Immature natural killer cell (primary cell): ENCODE measurements at regions not wholly inside any gene's neighbourhood (a gene's known extent, or its start where the extent isn't known, plus 50 kb on each side); places are given as distances from the start of the nearest gene placed in this dataset.

Experiments
- DNase-seq, 3 donors: peaks; one replicate each; pipeline ENCODE4 v3.0.0; 2022; ENCODE audit warnings: mixed read lengths in 1 of 3
- H3K27ac Mint-ChIP-seq, 6 donors: one replicate each; pipeline ENCODE4 v1.8.0; 2020; ENCODE audit warnings: mixed read lengths in 6 of 6, mild to moderate bottlenecking in 5 of 6, inconsistent platforms in 4 of 6, moderate library complexity in 3 of 6
- H3K27me3 Mint-ChIP-seq, 3 donors: one replicate each; pipeline ENCODE4 v1.8.0; 2020 to 2021; ENCODE audit warnings: low read depth in 3 of 3, mild to moderate bottlenecking in 3 of 3, mixed read lengths in 3 of 3, moderate library complexity in 3 of 3, inconsistent platforms in 1 of 3
- H3K36me3 Mint-ChIP-seq, 3 donors: one replicate each; pipeline ENCODE4 v1.8.0; 2020; ENCODE audit warnings: mixed read lengths in 3 of 3, inconsistent platforms in 2 of 3, mild to moderate bottlenecking in 2 of 3
- H3K4me1 Mint-ChIP-seq, 2 donors: one replicate each; pipeline ENCODE4 v1.8.0; 2020; ENCODE audit warnings: inconsistent platforms in 2 of 2, mild to moderate bottlenecking in 2 of 2, mixed read lengths in 2 of 2, moderate library complexity in 1 of 2
- H3K4me3 Mint-ChIP-seq, 5 donors: one replicate each; pipeline ENCODE4 v1.8.0; 2020; ENCODE audit warnings: mild to moderate bottlenecking in 5 of 5, mixed read lengths in 5 of 5, inconsistent platforms in 3 of 5, moderate library complexity in 3 of 5
- H3K9me3 Mint-ChIP-seq, 6 donors: one replicate each; pipeline ENCODE4 v1.8.0; 2020; ENCODE audit warnings: mild to moderate bottlenecking in 6 of 6, mixed read lengths in 6 of 6, inconsistent platforms in 4 of 6, moderate library complexity in 3 of 6

- no peak for DNase-seq
- Mint-ChIP-seq H3K36me3 (no peaks in the 10 kb centered on the region), H3K27ac (no peak overlapping the region), H3K27me3 (peaks cover 9 to 18% (median 17%) of the 10 kb centered on the region in 3 donors), H3K4me1 (no peaks in the 10 kb centered on the region), H3K4me3 (peak overlapping the region in 3 of 5 donors; percentile 32 to 55 (median 53)), H3K9me3 (no peaks in the 10 kb centered on the region)
Observed at GRCh38 chr16:85171004-85171758, 58.9 kb upstream of the CIBAR2 start.

GRCh38 chr16:85171759-85172454 is 59.6 kb upstream of the CIBAR2 start:
- H3K4me1 Mint-ChIP-seq = no peaks in the 10 kb centered on the region
- no peak for DNase-seq
- H3K4me3 Mint-ChIP-seq = peak overlapping the region in 2 of 5 donors; percentile 13 to 15
- no peaks in the 10 kb centered on the region for H3K9me3 Mint-ChIP-seq
- no peaks in the 10 kb centered on the region for H3K36me3 Mint-ChIP-seq
- H3K27ac Mint-ChIP-seq = no peak overlapping the region
- peaks cover 9 to 17% (median 14%) of the 10 kb centered on the region in 3 donors for H3K27me3 Mint-ChIP-seq

DNA sequence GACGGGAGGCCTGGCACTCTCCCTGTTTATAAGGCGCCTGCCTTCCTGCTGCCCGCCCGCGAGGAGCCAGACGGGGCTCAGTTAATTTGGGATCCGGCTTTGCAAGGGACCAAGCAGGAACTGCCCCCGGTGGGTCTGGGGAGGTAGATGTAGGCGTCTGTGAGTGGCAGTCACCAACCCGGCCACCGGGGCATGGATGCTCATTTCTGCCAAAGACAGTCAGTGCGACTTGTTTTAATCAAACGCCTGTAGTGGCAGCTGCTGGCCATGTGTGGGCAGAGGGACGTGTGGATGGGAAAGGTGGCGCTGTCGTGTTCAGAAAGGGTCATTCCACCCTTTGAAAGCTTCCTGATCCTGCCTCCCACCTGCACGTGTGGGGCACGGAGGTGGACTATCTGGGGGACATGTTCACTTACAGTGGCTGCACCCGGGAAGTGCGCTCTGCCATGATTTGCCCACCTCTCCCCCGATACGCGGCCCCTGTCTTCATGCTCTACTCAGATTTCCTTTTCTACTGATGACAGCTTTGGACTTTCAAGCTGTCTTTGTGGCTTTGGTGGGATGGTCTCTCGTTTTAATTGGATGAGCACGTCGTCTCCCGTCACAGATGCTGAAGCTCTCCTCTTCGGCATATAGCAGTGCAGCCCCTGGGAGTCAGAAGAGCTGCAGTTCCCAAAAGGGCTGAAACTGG is 60.3 kb upstream of the CIBAR2 start:
- peak overlapping the region in 1 of 5 donors; percentile 6 for H3K4me3 Mint-ChIP-seq
- no peaks in the 10 kb centered on the region for H3K4me1 Mint-ChIP-seq
- no peak for DNase-seq
- H3K27me3 Mint-ChIP-seq = peaks cover 9 to 17% (median 12%) of the 10 kb centered on the region in 3 donors
- H3K27ac Mint-ChIP-seq = no peak overlapping the region
- no peaks in the 10 kb centered on the region for H3K9me3 Mint-ChIP-seq
- no peaks in the 10 kb centered on the region for H3K36me3 Mint-ChIP-seq

GRCh38 chr16:85173146-85173980 is 61.1 kb upstream of the CIBAR2 start:
- H3K27me3 Mint-ChIP-seq = peaks cover 11 to 21% (median 12%) of the 10 kb centered on the region in 3 donors
- no peak overlapping the region for H3K4me3 Mint-ChIP-seq
- H3K9me3 Mint-ChIP-seq = no peaks in the 10 kb centered on the region

DNA sequence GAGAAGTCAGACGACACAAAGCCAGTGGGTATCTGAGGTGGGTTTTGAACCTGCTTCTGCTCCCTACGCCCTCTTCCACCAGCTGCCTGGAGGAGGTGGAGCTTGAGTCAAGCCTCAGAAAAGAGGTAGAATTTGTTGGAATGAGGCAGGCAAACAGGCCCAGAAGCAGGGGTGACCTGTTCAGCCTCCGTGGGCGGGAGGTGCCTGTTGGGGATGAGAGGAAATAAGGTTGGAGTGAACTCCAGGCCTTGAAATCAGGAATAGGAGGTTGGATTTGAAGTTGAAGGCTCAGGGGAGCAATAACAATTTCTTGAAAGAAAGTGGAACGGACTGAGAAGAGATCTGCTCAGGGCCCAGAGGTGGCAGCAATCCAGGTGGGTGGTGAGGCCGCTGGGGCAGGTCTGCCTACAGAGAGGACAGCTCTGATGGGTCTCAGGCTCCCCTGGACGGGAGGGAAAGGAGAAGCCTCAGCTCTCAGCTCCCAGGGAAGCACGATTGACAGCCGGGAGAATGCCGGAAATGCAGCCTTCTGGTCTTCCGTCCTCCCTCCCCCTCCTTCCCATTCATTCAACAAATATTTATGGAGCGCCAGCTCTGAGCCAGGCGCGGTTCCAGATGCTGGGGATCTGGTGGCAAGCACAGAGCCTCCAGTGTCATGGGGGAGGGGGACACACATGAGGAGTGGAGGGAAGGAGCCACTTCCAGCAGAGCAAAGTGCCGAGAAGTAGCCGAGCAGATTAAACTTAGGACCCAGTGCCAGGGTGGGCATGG is 61.9 kb upstream of the CIBAR2 start:
- DNase-seq = no peak
- Mint-ChIP-seq H3K4me1 (no peaks in the 10 kb centered on the region), H3K4me3 (no peak overlapping the region), H3K9me3 (no peaks in the 10 kb centered on the region), H3K27ac (peak overlapping the region in 1 of 6 donors; percentile 37), H3K36me3 (no peaks in the 10 kb centered on the region), H3K27me3 (peaks cover 11 to 23% (median 12%) of the 10 kb centered on the region in 3 donors)

More at GRCh38 chr16:85173146-85173980, 61.1 kb upstream of the CIBAR2 start:
- H3K4me1 Mint-ChIP-seq = no peaks in the 10 kb centered on the region
- no peak for DNase-seq
- H3K36me3 Mint-ChIP-seq = no peaks in the 10 kb centered on the region
- no peak overlapping the region for H3K27ac Mint-ChIP-seq

DNA sequence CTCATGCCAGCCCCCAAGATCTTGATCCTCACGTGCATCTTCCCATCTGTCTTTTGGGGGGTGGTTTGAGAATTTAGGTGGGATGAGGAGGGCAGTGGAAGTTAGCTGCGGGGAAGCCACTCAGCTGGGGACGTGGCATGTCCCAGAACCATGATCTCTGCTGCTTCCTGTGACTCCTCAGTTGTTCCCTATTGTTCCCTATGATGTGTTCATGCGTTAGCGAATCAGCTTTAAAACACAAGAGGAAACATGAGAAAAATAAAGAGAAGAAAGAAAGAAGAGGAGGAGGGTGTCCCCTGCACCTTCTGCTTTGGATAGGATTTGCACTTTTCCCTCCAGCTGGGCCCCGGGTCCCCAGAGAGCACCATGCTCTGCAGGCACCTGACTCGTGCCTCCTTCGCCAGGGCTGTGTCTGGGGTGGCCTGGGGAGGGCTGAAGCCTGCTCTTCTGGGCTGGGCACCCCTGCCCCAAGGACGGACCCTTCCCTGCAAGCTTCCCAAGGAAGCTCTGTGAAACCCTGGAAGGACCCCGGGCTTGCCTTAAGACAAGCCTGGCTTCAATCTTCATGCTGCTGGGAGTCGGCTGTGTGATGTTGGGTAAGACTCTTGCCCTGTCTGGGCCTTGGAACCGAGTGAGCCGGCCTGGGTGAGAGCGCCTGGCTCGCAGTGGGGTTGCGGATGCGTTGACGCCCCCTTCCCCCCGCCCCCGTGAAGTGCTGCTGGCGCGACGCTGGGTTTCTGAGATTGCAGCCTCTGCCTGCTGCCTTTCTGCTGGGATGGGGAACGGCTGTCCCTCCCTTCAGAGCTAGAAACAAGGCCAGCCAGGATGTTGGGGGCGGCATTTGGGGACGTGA is 62.8 kb upstream of the CIBAR2 start:
- H3K4me1 Mint-ChIP-seq = no peaks in the 10 kb centered on the region
- no peaks in the 10 kb centered on the region for H3K9me3 Mint-ChIP-seq
- H3K4me3 Mint-ChIP-seq = no peak overlapping the region
- H3K27me3 Mint-ChIP-seq = peaks cover 11 to 25% (median 12%) of the 10 kb centered on the region in 3 donors
- DNase-seq = no peak
- H3K36me3 Mint-ChIP-seq = no peaks in the 10 kb centered on the region
- H3K27ac Mint-ChIP-seq = no peak overlapping the region

GRCh38 chr16:85175724-85176233 is 63.5 kb upstream of the CIBAR2 start:
- Mint-ChIP-seq H3K36me3 (no peaks in the 10 kb centered on the region), H3K4me1 (no peaks in the 10 kb centered on the region), H3K27me3 (peaks cover 11 to 25% (median 12%) of the 10 kb centered on the region in 3 donors), H3K27ac (no peak overlapping the region), H3K9me3 (no peaks in the 10 kb centered on the region), H3K4me3 (no peak overlapping the region)
- DNase-seq = no peak

DNA sequence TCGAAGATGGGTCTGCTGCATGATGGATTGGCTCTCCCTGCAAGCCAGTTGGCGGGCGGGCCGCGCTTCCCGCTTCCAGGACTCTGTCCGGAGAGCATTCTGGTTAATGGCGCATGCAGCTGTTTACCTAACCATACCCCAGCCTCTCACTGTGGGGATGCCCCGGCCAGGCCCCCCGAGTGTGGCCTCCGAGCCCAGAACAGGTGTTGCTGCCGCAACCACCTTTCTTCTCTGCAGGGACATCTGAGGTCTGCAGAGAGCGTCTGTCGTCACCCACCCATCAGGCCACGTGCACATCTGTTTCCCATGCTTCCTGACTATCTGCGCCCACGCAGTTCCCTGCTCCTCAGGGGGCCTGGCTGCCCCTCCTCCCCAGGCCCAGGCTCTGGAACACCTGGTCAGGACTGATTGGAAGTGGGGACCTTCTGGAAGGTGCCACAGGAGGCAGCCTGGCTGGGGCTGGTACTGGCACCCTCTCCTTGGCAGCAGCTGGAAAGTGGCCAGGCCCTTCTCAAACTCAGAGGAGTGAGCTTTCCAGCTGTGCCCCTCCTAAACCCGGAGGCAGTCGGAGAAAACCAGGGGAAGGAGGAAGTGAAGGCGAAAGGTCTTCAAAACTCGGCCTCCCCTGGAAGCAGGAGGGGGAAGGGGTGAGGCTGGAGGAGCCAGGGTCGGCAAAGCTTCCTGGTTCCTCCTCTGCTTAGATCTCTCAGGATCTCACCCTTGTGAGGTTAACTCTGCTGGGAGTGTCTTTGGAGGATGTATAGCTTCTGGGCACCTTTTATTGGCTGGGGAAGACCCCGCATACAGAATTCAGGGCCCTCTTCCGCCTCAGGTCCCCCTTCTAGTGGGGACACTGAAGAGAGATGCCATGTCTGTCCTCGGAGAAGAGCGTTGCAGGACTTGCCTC is 64.5 kb upstream of the CIBAR2 start:
- Mint-ChIP-seq H3K4me1 (no peaks in the 10 kb centered on the region), H3K4me3 (no peak overlapping the region), H3K36me3 (no peaks in the 10 kb centered on the region), H3K9me3 (no peaks in the 10 kb centered on the region), H3K27ac (no peak overlapping the region), H3K27me3 (peaks cover 8 to 25% (median 11%) of the 10 kb centered on the region in 3 donors)
- DNase-seq = no peak

- Mint-ChIP-seq H3K4me3 (no peak overlapping the region), H3K27ac (no peak overlapping the region), H3K4me1 (no peaks in the 10 kb centered on the region), H3K9me3 (no peaks in the 10 kb centered on the region), H3K27me3 (peaks cover 2 to 23% (median 10%) of the 10 kb centered on the region in 3 donors), H3K36me3 (no peaks in the 10 kb centered on the region)
- DNase-seq = no peak
Observed at GRCh38 chr16:85177448-85177846, 65.2 kb upstream of the CIBAR2 start.

DNA sequence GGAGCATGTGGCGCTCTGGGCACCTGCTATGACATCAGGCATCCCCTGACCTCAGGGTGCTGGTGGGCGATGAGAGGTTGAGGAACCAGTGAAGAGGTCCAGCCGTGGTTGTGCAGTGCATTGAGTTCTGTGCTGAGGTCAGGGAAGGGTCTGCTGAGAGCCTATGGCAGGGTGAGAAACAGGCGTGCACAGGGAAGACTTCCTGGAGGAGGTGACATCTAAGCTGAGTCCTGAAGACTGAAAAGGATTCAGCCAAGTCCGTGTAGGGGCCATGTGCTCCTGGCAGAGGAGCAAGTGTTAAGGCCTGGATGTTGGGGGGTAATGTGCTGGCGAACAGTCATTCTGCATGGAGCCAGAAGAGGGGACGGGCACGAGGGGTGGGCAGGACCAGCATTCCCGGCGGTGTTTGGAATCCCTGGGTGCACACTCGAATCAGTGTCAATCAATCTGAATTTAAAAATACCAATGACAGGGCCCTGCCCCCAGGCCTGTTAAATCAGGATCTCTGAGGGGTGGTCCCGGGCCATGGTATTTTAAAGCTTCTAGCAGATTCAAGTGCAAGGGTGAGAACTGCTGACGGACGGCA is 65.8 kb upstream of the CIBAR2 start:
- peak overlapping the region in 1 of 6 donors; percentile 66 for H3K27ac Mint-ChIP-seq
- H3K27me3 Mint-ChIP-seq = peaks cover 1 to 22% (median 6%) of the 10 kb centered on the region in 3 donors
- no peaks in the 10 kb centered on the region for H3K36me3 Mint-ChIP-seq
- no peaks in the 10 kb centered on the region for H3K9me3 Mint-ChIP-seq
- H3K4me1 Mint-ChIP-seq = no peaks in the 10 kb centered on the region
- H3K4me3 Mint-ChIP-seq = no peak overlapping the region
- no peak for DNase-seq

GRCh38 chr16:85178596-85178995 is 66.3 kb upstream of the CIBAR2 start:
- Mint-ChIP-seq H3K9me3 (peaks cover 0 to under 1% (median 0%) of the 10 kb centered on the region in 6 donors), H3K4me1 (no peaks in the 10 kb centered on the region), H3K27me3 (peaks cover 4 to 18% (median 4%) of the 10 kb centered on the region in 3 donors), H3K27ac (no peak overlapping the region), H3K4me3 (no peak overlapping the region), H3K36me3 (no peaks in the 10 kb centered on the region)
- DNase-seq = no peak
